Type B pancreatic cell (in vitro differentiated cells): ENCODE measurements at regions not wholly inside any gene's neighbourhood (a gene's known extent, or its start where the extent isn't known, plus 50 kb on each side); places are given as distances from the start of the nearest gene placed in this dataset.

ENCODE experiments used
- DNase-seq: peaks from one replicate; pipeline ENCODE4 v3.0.0; 2021; ENCODE audit warnings: mixed read lengths; ENCODE audit not compliant: unreplicated experiment; ENCODE audit errors: extremely low spot score
- H3K27ac Mint-ChIP-seq: 2 replicates; pipeline ENCODE4 v1.8.0; 2021; ENCODE audit warnings: mild to moderate bottlenecking, mixed read lengths
- H3K27me3 Mint-ChIP-seq: 2 replicates; pipeline ENCODE4 v1.8.0; 2021; ENCODE audit warnings: mixed read lengths
- H3K36me3 Mint-ChIP-seq: 2 replicates; pipeline ENCODE4 v1.8.0; 2021; ENCODE audit warnings: mixed read lengths
- H3K4me1 Mint-ChIP-seq: one replicate; pipeline ENCODE4 v1.8.0; 2021; ENCODE audit warnings: mixed read lengths; ENCODE audit not compliant: unreplicated experiment
- H3K4me3 Mint-ChIP-seq: 2 replicates; pipeline ENCODE4 v1.8.0; 2021; ENCODE audit warnings: mild to moderate bottlenecking, mixed read lengths
- H3K9me3 Mint-ChIP-seq: 2 replicates; pipeline ENCODE4 v1.8.0; 2021; ENCODE audit warnings: mixed read lengths
- TF ChIP-seq, protein P1 (sequence below): fragments of 200-600 bp; sonication (generic); conservative IDR thresholded peaks from 2 replicates; pipeline ENCODE4 v1.5.0; 2021; ENCODE audit warnings: antibody characterized with exemption, mild to moderate bottlenecking

DNA sequence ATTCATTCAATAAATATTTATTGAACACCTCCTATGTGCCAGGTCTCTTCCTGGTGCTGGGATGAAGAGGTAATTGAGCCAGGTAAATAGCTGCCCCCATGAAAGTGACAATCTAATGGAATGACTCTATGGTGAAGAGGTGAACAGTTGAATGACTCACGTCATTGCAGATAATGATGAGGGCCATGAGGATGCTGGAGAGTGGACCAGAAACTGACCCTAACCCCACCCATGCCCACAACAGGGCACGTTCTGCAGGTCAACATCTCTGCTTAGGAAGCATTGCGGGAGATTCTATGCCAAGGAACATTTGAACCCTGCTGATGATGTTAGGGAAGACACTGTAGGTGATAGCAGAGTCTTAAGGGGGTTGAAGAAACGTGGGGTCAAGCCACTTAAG is 788.9 kb upstream of the TBX3 start:
- TF ChIP-seq, protein P1, sequence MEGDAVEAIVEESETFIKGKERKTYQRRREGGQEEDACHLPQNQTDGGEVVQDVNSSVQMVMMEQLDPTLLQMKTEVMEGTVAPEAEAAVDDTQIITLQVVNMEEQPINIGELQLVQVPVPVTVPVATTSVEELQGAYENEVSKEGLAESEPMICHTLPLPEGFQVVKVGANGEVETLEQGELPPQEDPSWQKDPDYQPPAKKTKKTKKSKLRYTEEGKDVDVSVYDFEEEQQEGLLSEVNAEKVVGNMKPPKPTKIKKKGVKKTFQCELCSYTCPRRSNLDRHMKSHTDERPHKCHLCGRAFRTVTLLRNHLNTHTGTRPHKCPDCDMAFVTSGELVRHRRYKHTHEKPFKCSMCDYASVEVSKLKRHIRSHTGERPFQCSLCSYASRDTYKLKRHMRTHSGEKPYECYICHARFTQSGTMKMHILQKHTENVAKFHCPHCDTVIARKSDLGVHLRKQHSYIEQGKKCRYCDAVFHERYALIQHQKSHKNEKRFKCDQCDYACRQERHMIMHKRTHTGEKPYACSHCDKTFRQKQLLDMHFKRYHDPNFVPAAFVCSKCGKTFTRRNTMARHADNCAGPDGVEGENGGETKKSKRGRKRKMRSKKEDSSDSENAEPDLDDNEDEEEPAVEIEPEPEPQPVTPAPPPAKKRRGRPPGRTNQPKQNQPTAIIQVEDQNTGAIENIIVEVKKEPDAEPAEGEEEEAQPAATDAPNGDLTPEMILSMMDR: no peak
- no peaks in the 10 kb centered on the region for H3K36me3 Mint-ChIP-seq
- H3K4me1 Mint-ChIP-seq: no peaks in the 10 kb centered on the region
- H3K27me3 Mint-ChIP-seq: no peaks in the 10 kb centered on the region
- DNase-seq: no peak
- H3K4me3 Mint-ChIP-seq: no peak overlapping the region
- no peak overlapping the region for H3K27ac Mint-ChIP-seq
- peaks cover 7% of the 10 kb centered on the region for H3K9me3 Mint-ChIP-seq

DNA sequence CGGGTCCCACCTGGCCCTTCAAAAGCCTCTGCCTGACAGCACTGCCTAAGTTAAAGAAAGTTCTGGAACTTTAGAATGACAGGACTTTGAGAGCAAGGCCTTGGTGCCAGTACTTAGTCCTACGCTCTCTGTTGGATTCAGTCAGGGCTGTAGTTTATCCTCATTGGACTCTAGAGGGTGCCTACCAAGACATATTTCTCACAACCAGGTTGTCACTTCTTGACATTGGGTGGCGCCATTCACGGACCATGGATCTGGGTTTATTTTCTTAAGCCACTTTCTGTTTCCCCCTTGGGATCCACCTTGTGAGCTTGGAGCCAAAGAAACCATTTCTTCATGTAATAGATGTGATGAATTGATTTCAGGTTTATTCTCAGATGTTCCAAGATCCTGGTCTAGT is 787.0 kb upstream of the TBX3 start:
- peaks cover 4% of the 10 kb centered on the region for H3K9me3 Mint-ChIP-seq
- DNase-seq: no peak
- no peak overlapping the region for H3K4me3 Mint-ChIP-seq
- no peaks in the 10 kb centered on the region for H3K36me3 Mint-ChIP-seq
- H3K27ac Mint-ChIP-seq: no peak overlapping the region
- TF ChIP-seq, protein P1: no peak
- no peaks in the 10 kb centered on the region for H3K27me3 Mint-ChIP-seq
- no peaks in the 10 kb centered on the region for H3K4me1 Mint-ChIP-seq

DNA sequence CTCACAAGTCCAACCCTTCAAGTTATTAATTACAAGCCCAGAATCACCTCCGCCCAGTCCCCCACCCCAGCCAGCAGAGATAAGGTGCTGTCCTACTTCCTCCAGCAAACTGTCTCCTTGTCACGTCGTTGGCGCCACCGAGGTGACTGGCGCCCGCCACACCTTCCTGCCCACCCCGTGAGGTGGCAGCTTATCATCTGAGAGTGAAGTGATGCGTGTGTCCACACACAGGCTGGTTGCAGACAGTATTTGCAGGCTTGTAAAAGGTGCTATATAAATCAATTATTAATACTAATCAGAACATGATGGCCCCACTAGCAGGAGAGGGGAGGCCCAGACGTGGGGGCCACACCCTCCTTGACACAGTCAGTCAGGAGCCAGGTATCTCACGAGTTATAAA is 786.6 kb upstream of the TBX3 start:
- DNase-seq: no peak
- no peak overlapping the region for H3K4me3 Mint-ChIP-seq
- H3K36me3 Mint-ChIP-seq: no peaks in the 10 kb centered on the region
- H3K27ac Mint-ChIP-seq: no peak overlapping the region
- no peaks in the 10 kb centered on the region for H3K4me1 Mint-ChIP-seq
- H3K27me3 Mint-ChIP-seq: no peaks in the 10 kb centered on the region
- H3K9me3 Mint-ChIP-seq: peaks cover 4% of the 10 kb centered on the region
- TF ChIP-seq, protein P1: no peak

DNA sequence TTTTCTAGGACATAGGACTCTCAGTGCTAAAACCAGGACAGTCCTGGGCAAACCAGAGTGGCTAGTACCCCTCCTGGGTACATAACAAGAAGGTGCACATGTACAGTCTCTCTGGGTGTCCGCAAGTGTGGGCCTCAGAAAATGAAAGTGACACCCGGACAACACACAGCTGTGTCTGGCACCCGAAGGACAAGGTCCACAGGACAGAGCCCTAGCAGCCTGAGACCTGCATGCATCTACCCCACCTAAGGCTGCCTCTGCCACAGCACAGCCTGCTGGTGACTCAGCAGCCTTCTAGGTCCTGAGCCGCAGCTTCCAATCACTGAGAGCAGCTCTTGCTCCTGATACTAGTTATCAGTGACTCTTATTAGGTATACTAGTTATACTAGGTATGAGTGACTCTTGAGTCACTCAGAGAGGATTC is 784.1 kb upstream of the TBX3 start:
- Mint-ChIP-seq H3K9me3 (peaks cover 4% of the 10 kb centered on the region), H3K4me1 (no peaks in the 10 kb centered on the region), H3K4me3 (no peak overlapping the region), H3K27me3 (peaks cover 3% of the 10 kb centered on the region), H3K27ac (peak overlapping the region; percentile 37), H3K36me3 (no peaks in the 10 kb centered on the region)
- TF ChIP-seq, protein P1: no peak
- DNase-seq: no peak

DNA sequence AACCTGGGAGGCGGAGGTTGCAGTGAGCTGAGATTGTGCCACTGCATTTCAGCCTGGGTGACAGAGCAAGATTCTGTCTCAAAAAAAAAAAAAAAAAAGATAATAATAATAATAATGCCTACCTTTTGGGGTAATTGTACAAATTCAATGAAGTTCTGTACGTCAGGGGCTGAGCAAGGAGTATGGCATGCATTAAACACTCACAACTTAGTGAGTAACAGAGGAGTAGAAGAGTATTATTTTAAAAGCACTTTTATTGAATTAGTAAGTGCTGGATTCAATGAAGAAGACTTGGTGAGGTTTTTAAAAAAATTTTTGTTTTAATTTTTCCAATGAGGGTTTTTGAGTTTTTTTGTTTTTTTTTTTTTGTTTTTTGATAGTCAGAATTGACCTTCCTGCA is 783.6 kb upstream of the TBX3 start:
- peaks cover 4% of the 10 kb centered on the region for H3K9me3 Mint-ChIP-seq
- no peak overlapping the region for H3K4me3 Mint-ChIP-seq
- H3K27ac Mint-ChIP-seq: no peak overlapping the region
- TF ChIP-seq, protein P1: no peak
- peaks cover 3% of the 10 kb centered on the region for H3K27me3 Mint-ChIP-seq
- H3K4me1 Mint-ChIP-seq: no peaks in the 10 kb centered on the region
- no peaks in the 10 kb centered on the region for H3K36me3 Mint-ChIP-seq
- no peak for DNase-seq

DNA sequence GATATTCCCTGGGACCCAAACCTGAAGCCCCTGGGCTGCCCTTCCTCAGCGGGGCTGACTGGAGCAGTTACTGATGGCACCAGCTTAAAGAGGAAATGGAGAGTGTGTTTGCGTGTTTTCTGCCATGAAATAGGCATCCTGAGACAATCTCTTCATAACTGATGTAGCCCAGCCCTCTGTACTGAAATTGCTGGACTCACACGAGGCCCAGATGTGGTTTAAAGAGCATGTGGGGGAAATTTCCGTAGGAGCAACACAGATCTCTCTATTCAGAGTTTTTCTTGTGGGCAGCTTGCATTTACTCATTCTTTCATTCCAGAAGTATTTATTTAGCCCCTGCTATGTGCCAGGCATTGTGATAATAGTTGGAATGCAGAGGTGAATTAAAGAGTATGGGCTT is 782.1 kb upstream of the TBX3 start:
- no peak overlapping the region for H3K4me3 Mint-ChIP-seq
- H3K36me3 Mint-ChIP-seq: no peaks in the 10 kb centered on the region
- no peak for DNase-seq
- H3K27ac Mint-ChIP-seq: no peak overlapping the region
- no peaks in the 10 kb centered on the region for H3K4me1 Mint-ChIP-seq
- TF ChIP-seq, protein P1: no peak
- peaks cover 3% of the 10 kb centered on the region for H3K27me3 Mint-ChIP-seq
- peaks cover 4% of the 10 kb centered on the region for H3K9me3 Mint-ChIP-seq
